Fibroblast of the aortic adventitia (primary cell): ENCODE measurements at regions not wholly inside any gene's neighbourhood (a gene's known extent, or its start where the extent isn't known, plus 50 kb on each side); places are given as distances from the start of the nearest gene placed in this dataset.

Source experiments
- DNase-seq: peaks from one replicate; pipeline ENCODE4 v3.0.0-alpha.2; 2010; ENCODE audit warnings: low read depth
- H3K4me3 ChIP-seq: 2 replicates; pipeline ENCODE4 v1.5.1; 2011; ENCODE audit warnings: low read depth, mild to moderate bottlenecking, control low read depth, low read length, moderate library complexity
- TF ChIP-seq, protein P1 (sequence below): IDR thresholded peaks from 2 replicates; pipeline ENCODE4 v1.5.1; 2011; ENCODE audit warnings: mild to moderate bottlenecking, low read length, control low read depth, inconsistent platforms; ENCODE audit not compliant: insufficient read depth

DNA sequence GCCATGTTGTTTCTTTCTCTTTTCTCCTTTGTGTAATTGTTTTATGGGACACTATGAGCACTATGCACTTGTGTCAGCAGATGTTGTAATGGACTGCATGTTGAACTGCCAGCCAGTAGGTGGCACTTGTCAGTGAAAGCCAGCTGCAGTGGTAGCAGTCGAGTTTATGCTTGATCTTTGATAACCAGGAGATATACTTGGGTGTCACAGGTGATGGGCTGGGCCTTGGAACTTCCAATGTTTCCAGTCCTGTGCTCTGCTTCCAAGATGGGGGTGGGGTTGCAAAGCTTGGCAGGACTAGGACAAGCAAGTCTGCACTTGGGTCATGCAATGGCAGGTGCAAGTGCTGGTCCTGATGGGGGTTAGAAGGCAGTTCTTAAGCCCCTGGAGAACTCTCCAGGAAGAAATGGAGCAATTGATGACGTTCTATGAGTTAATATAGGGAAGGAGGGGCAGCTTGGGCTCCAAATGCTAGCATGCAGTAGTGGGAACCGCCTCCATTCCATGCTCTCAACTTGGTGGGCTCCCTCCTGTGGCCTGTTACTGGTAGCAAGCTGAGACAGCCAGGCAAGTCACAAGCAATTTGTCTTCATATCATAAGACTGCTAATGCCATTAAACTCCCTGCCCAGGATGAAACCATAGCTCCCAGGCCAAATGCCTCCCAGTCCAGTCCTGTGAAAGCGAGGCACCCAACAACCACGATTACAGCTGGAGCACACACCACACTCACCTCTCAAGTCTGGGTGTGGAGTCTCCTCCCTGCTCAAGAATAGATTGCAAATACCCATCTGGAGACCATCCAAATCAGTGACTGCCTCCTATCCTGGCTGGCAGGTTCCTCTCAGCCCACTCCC, 287.2 kb downstream of the CGGBP1 start:
- TF ChIP-seq, protein P1, sequence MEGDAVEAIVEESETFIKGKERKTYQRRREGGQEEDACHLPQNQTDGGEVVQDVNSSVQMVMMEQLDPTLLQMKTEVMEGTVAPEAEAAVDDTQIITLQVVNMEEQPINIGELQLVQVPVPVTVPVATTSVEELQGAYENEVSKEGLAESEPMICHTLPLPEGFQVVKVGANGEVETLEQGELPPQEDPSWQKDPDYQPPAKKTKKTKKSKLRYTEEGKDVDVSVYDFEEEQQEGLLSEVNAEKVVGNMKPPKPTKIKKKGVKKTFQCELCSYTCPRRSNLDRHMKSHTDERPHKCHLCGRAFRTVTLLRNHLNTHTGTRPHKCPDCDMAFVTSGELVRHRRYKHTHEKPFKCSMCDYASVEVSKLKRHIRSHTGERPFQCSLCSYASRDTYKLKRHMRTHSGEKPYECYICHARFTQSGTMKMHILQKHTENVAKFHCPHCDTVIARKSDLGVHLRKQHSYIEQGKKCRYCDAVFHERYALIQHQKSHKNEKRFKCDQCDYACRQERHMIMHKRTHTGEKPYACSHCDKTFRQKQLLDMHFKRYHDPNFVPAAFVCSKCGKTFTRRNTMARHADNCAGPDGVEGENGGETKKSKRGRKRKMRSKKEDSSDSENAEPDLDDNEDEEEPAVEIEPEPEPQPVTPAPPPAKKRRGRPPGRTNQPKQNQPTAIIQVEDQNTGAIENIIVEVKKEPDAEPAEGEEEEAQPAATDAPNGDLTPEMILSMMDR, result peak; percentile 79
- DNase-seq, result peak; percentile 60

GRCh38 chr3:87766721-87767120, 292.1 kb downstream of the CGGBP1 start:
- TF ChIP-seq, protein P1, result no peak
- H3K4me3 ChIP-seq, result no peak overlapping the region
- no peak for DNase-seq

More for the DNA sequence above, 287.2 kb downstream of the CGGBP1 start:
- no peak overlapping the region for H3K4me3 ChIP-seq

GRCh38 chr3:87765256-87765655, 293.5 kb downstream of the CGGBP1 start:
- TF ChIP-seq, protein P1, result no peak
- no peak for DNase-seq
- no peak overlapping the region for H3K4me3 ChIP-seq

GRCh38 chr3:87761795-87762194, 297.0 kb downstream of the CGGBP1 start:
- TF ChIP-seq, protein P1, result no peak
- DNase-seq, result no peak
- no peak overlapping the region for H3K4me3 ChIP-seq

GRCh38 chr3:87761341-87761740, 297.5 kb downstream of the CGGBP1 start:
- no peak for DNase-seq
- TF ChIP-seq, protein P1, result no peak
- H3K4me3 ChIP-seq, result no peak overlapping the region

GRCh38 chr3:87756616-87757015, 302.2 kb downstream of the CGGBP1 start:
- TF ChIP-seq, protein P1, result no peak
- DNase-seq, result no peak
- no peak overlapping the region for H3K4me3 ChIP-seq

DNA sequence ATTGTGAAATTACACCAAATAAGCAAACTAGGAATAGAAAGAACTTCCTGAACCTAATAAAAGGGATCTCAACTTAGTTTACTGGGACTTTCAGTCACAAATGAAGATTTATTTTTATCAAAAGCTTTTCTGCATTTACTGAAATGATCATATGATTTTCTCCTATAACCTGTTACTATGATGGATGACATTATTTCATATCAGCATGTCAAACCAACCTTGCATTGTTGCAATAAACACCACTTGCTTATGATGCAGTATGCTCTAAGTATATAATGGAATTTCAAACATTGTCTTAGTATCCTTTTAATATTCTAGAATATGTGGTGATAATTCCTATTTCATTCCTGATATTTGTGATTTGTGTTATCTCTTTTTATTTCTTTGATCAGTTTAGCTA, 303.0 kb downstream of the CGGBP1 start:
- TF ChIP-seq, protein P1, result no peak
- no peak for DNase-seq
- no peak overlapping the region for H3K4me3 ChIP-seq
